Panc1 (cell line): ENCODE measurements at regions not wholly inside any gene's neighbourhood (a gene's known extent, or its start where the extent isn't known, plus 50 kb on each side); places are given as distances from the start of the nearest gene placed in this dataset.

Source experiments
- ATAC-seq: fragments of 200-7000 bp; cut with Tn5 transposase; 2 replicates; pipeline ENCODE4 v1.9.1; 2020; ENCODE audit warnings: mild to moderate bottlenecking, moderate library complexity
- BruUV-seq: library from RNA; stranded (reverse); fragments of 400-500 nt; replicated peaks from 2 replicates; lab custom pipeline; 2021; lab: Mats Ljungman, UMichigan
- CTCF ChIA-PET: fragments of 300-600 bp; sonication (Branson Sonifier 250); formaldehyde crosslinking; loops from one replicate; lab custom pipeline; 2022; ENCODE audit warnings: antibody characterized with exemption; lab: Charles Lee
- POLR2A ChIA-PET: fragments of 300-600 bp; sonication (Branson Sonifier 250); formaldehyde crosslinking; loops from one replicate; lab custom pipeline; 2022; ENCODE audit warnings: antibody characterized with exemption; lab: Charles Lee
- DNase-seq: peaks from one replicate; pipeline ENCODE4 v3.0.0-alpha.2; 2010; ENCODE audit warnings: low read depth, low spot score
- H3K27ac ChIP-seq: 2 replicates; pipeline ENCODE4 v1.5.1; 2011; ENCODE audit warnings: mild to moderate bottlenecking, low read length, inconsistent platforms
- H3K27me3 ChIP-seq: fragments of 200-500 bp; sonication (Bioruptor generic); 2 replicates; pipeline ENCODE4 v1.6.0; 2014; ENCODE audit warnings: low read length, inconsistent platforms; ENCODE audit not compliant: control insufficient read depth, insufficient read depth
- H3K36me3 ChIP-seq: fragments of 200-500 bp; sonication (Bioruptor generic); 2 replicates; pipeline ENCODE4 v1.5.1; 2014; ENCODE audit warnings: inconsistent platforms, mild to moderate bottlenecking, low read length, moderate library complexity; ENCODE audit not compliant: control insufficient read depth, insufficient read depth
- H3K4me1 ChIP-seq: 2 replicates; pipeline ENCODE4 v1.5.1; 2011; ENCODE audit warnings: inconsistent platforms, mild to moderate bottlenecking, low read length, moderate library complexity; ENCODE audit not compliant: control insufficient read depth, insufficient read depth
- H3K4me3 ChIP-seq, 2 experiments: 2 replicates each; pipeline ENCODE4 v1.5.1; 2011 to 2012; ENCODE audit warnings: low read depth in 2 of 2, low read length in 2 of 2, mild to moderate bottlenecking in 2 of 2, inconsistent platforms in 1 of 2, moderate library complexity in 1 of 2
- H3K9me3 ChIP-seq: fragments of 200-500 bp; sonication (Bioruptor generic); 2 replicates; pipeline ENCODE4 v1.5.1; 2014; ENCODE audit warnings: low read depth, mild to moderate bottlenecking, inconsistent platforms, low read length, moderate library complexity; ENCODE audit not compliant: control insufficient read depth, insufficient read depth
- POLR2AphosphoS5 ChIP-seq: IDR thresholded peaks from 2 replicates; pipeline ENCODE4 v1.6.1; 2012; ENCODE audit warnings: mild to moderate bottlenecking, low read depth, low read length, moderate library complexity
- REST ChIP-seq, 2 experiments: IDR thresholded peaks; 2 replicates each; pipeline ENCODE4 v1.6.1; 2011 to 2012; ENCODE audit warnings: low read depth in 2 of 2, control low read depth in 1 of 2, low read length in 1 of 2, mild to moderate bottlenecking in 1 of 2, moderate library complexity in 1 of 2; ENCODE audit not compliant: insufficient read depth in 1 of 2
- SIN3A ChIP-seq: IDR thresholded peaks from 2 replicates; pipeline ENCODE4 v1.6.1; 2012; ENCODE audit warnings: low read depth, mild to moderate bottlenecking, low read length, moderate library complexity, borderline replicate concordance; ENCODE audit not compliant: insufficient read depth
- TCF7L2 ChIP-seq: IDR thresholded peaks from 2 replicates; pipeline ENCODE4 v1.6.1; 2011; ENCODE audit warnings: mild to moderate bottlenecking, low read depth, low read length, inconsistent platforms
- in situ Hi-C: cut with HindIII; loops from 2 replicates; pipeline ENCODE4 v1.10.0; 2016; ENCODE audit warnings: low sequenced_read_pairs, low pct_unique_long_range_greater_than_20kb
- intact Hi-C: fragments of 100-400 bp; cut with micrococcal nuclease; formaldehyde crosslinking; loops from one replicate; pipeline ENCODE4 v1.10.0; 2022; ENCODE audit not compliant: unreplicated experiment
- TF ChIP-seq, protein P1 (sequence below): fragments of 450-650 bp; IDR thresholded peaks from 2 replicates; pipeline ENCODE4 v1.5.1; 2017; ENCODE audit warnings: mild to moderate bottlenecking

GRCh38 chr10:78889536-78890063 is 179.2 kb upstream of the ZMIZ1 start:
- no peak overlapping the region for H3K27ac ChIP-seq
- no peak overlapping the region for H3K4me3 ChIP-seq
- no peaks in the 10 kb centered on the region for H3K36me3 ChIP-seq
- BruUV-seq: no TSS peak
- POLR2A ChIA-PET: no interaction called here
- no peak for DNase-seq
- H3K4me1 ChIP-seq: no peaks in the 10 kb centered on the region
- ATAC-seq: no peak
- CTCF ChIA-PET: no interaction called here
- in situ Hi-C loops (no loop called here), intact Hi-C loops (no loop called here)
- H3K27me3 ChIP-seq: no peaks in the 10 kb centered on the region
- peaks cover 8% of the 10 kb centered on the region; the same call in 1 of the 2 replicates for H3K9me3 ChIP-seq
- TF ChIP-seq, protein P1, sequence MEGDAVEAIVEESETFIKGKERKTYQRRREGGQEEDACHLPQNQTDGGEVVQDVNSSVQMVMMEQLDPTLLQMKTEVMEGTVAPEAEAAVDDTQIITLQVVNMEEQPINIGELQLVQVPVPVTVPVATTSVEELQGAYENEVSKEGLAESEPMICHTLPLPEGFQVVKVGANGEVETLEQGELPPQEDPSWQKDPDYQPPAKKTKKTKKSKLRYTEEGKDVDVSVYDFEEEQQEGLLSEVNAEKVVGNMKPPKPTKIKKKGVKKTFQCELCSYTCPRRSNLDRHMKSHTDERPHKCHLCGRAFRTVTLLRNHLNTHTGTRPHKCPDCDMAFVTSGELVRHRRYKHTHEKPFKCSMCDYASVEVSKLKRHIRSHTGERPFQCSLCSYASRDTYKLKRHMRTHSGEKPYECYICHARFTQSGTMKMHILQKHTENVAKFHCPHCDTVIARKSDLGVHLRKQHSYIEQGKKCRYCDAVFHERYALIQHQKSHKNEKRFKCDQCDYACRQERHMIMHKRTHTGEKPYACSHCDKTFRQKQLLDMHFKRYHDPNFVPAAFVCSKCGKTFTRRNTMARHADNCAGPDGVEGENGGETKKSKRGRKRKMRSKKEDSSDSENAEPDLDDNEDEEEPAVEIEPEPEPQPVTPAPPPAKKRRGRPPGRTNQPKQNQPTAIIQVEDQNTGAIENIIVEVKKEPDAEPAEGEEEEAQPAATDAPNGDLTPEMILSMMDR: no peak
- TF ChIP-seq POLR2AphosphoS5 (no peak), SIN3A (no peak), TCF7L2 (no peak), REST (IDR thresholded peaks at IDR 0.05; ENCODE audit: insufficient read depth in 1 of 2, low read depth in 2 of 2, low read length in 1 of 2) (no peak)

DNA sequence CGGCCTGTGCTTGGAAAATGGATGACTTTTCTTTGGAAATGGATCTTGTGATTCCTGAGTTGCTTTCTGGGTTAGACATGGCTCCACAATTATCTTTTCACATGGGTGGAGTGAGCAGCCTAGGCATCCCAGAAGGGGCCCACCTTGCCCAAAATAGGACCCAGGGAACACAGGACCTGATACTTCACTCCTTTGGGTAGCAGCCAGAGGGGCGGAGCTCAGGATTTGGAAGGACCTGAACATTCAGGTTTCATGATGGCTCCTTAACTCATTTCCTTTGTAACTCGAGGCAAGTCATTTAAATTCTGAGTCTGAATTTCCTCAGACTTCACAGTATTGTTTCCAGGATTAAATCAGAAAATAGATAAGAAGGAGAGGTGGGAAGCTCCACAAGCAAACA is 178.3 kb upstream of the ZMIZ1 start:
- intact Hi-C loops: no loop called here
- POLR2A ChIA-PET: no interaction called here

More for the DNA sequence above, 178.3 kb upstream of the ZMIZ1 start:
- Histone ChIP-seq H3K36me3 (no peaks in the 10 kb centered on the region), H3K4me3 (no peak overlapping the region), H3K4me1 (no peaks in the 10 kb centered on the region), H3K27ac (no peak overlapping the region), H3K9me3 (peaks cover 8% of the 10 kb centered on the region; the same call in 1 of the 2 replicates), H3K27me3 (no peaks in the 10 kb centered on the region)
- CTCF ChIA-PET: no interaction called here
- TF ChIP-seq, protein P1: no peak
- TF ChIP-seq POLR2AphosphoS5: no peak
- TF ChIP-seq SIN3A: no peak
- TF ChIP-seq REST (IDR thresholded peaks at IDR 0.05; ENCODE audit: insufficient read depth in 1 of 2, low read depth in 2 of 2, low read length in 1 of 2): no peak
- TF ChIP-seq TCF7L2: no peak
- in situ Hi-C loops: no loop called here
- no TSS peak for BruUV-seq
- no peak for ATAC-seq
- DNase-seq: no peak
